Endothelial cell of umbilical vein (primary cell): ENCODE measurements at regions not wholly inside any gene's neighbourhood (a gene's known extent, or its start where the extent isn't known, plus 50 kb on each side); places are given as distances from the start of the nearest gene placed in this dataset.

Experiments used
- BruUV-seq: library from RNA; stranded (reverse); fragments of 400-500 nt; replicated peaks from 2 replicates; lab custom pipeline; 2021; lab: Mats Ljungman, UMichigan
- CTCF ChIA-PET: fragments of 300-600, 350-600 bp; sonication (Branson Sonifier 250); formaldehyde crosslinking; loops from one replicate; lab custom pipeline; 2021; ENCODE audit warnings: antibody characterized with exemption, inconsistent platforms; lab: Charles Lee
- POLR2A ChIA-PET: fragments of 300-600, 350-600 bp; sonication (Branson Sonifier 250); formaldehyde crosslinking; loops from one replicate; lab custom pipeline; 2021; ENCODE audit warnings: antibody characterized with exemption, inconsistent platforms; lab: Charles Lee
- DNase-seq: peaks from one replicate; pipeline ENCODE4 v3.0.0-alpha.2; 2011; ENCODE audit warnings: low read depth, low spot score
- FAIRE-seq: peaks from 2 replicates; lab custom pipeline; 2011; peaks lifted over from hg19 to GRCh38; lab: Jason Lieb, UNC
- H2AFZ ChIP-seq: 2 replicates; pipeline ENCODE4 v1.6.0; 2012; ENCODE audit warnings: low read depth, low read length, control low read depth, inconsistent platforms
- H3K27ac ChIP-seq: 2 replicates; pipeline ENCODE4 v1.5.1; 2011; ENCODE audit warnings: low read depth, mild to moderate bottlenecking, control low read depth, low read length, moderate library complexity; ENCODE audit not compliant: insufficient read depth
- H3K27me3 ChIP-seq, 2 experiments: 2 replicates each; pipeline versions ENCODE4 v1.6.0 to v1.6.1; 2011; ENCODE audit warnings: low read length in 2 of 2, mixed read lengths in 1 of 2; ENCODE audit not compliant: control insufficient read depth in 2 of 2, insufficient read depth in 2 of 2
- H3K36me3 ChIP-seq, 2 experiments: 2 replicates in 1 of 2; 3 replicates in 1 of 2; pipeline ENCODE4 v1.5.1; 2011; ENCODE audit warnings: low read length in 2 of 2, mild to moderate bottlenecking in 1 of 2, moderate library complexity in 1 of 2; ENCODE audit not compliant: control insufficient read depth in 2 of 2, insufficient read depth in 2 of 2; ENCODE audit errors: extremely low read depth in 1 of 2
- H3K4me1 ChIP-seq: 3 replicates; pipeline ENCODE4 v1.5.1; 2011; ENCODE audit warnings: mild to moderate bottlenecking, low read length; ENCODE audit not compliant: control insufficient read depth, insufficient read depth; ENCODE audit errors: extremely low read depth
- H3K4me2 ChIP-seq: 2 replicates; pipeline ENCODE4 v1.6.1; 2011; ENCODE audit warnings: low read length, control low read depth, mixed read lengths; ENCODE audit not compliant: insufficient read depth
- H3K4me3 ChIP-seq, 3 experiments: fragments of 200-600 bp in 1 of 3; sonication (generic), shearing (Covaris generic) in 1 of 3; replicated peaks in 1 of 3; 2 replicates each; pipeline ENCODE4 v1.5.1; 2011 to 2016; ENCODE audit warnings: control low read depth in 3 of 3, low read length in 3 of 3, mild to moderate bottlenecking in 2 of 3, inconsistent platforms in 1 of 3, low read depth in 1 of 3, moderate library complexity in 1 of 3; ENCODE audit not compliant: insufficient read depth in 1 of 3
- H3K79me2 ChIP-seq: 2 replicates; pipeline ENCODE4 v1.6.0; 2012; ENCODE audit warnings: low read length, inconsistent platforms; ENCODE audit not compliant: control insufficient read depth, insufficient read depth
- H3K9ac ChIP-seq: replicated peaks from 2 replicates; pipeline ENCODE3; 2011; ENCODE audit warnings: low read length, control low read depth; ENCODE audit not compliant: insufficient read depth; ENCODE audit errors: extremely low read depth
- H3K9me1 ChIP-seq: replicated peaks from 3 replicates; pipeline ENCODE4 v1.6.0; 2011; ENCODE audit warnings: mild to moderate bottlenecking, low read length; ENCODE audit not compliant: control insufficient read depth, insufficient read depth; ENCODE audit errors: extremely low read depth
- H3K9me3 ChIP-seq: replicated peaks from 2 replicates; pipeline ENCODE4 v1.5.1; 2012; ENCODE audit warnings: low read length, inconsistent platforms; ENCODE audit not compliant: control insufficient read depth, insufficient read depth
- H4K20me1 ChIP-seq: replicated peaks from 2 replicates; pipeline ENCODE3; 2011; ENCODE audit warnings: mild to moderate bottlenecking, low read length; ENCODE audit not compliant: control insufficient read depth, insufficient read depth; ENCODE audit errors: extremely low read depth
- EZH2 ChIP-seq: IDR thresholded peaks from 2 replicates; pipeline ENCODE4 v1.6.1; 2012; ENCODE audit warnings: borderline replicate concordance, low read depth, mild to moderate bottlenecking, moderate library complexity, low read length, inconsistent platforms; ENCODE audit not compliant: severe bottlenecking
- FOS ChIP-seq: IDR thresholded peaks from 2 replicates; pipeline ENCODE4 v1.6.1; 2011; ENCODE audit warnings: mild to moderate bottlenecking, low read length, moderate library complexity, borderline replicate concordance; ENCODE audit not compliant: insufficient read depth
- GATA2 ChIP-seq: IDR thresholded peaks from 2 replicates; pipeline ENCODE4 v1.7.0; 2011; ENCODE audit warnings: low read depth, mild to moderate bottlenecking, moderate library complexity, mixed read lengths, low read length; ENCODE audit not compliant: insufficient read length, insufficient read depth
- JUN ChIP-seq: IDR thresholded peaks from 2 replicates; pipeline ENCODE4 v1.6.1; 2011; ENCODE audit warnings: borderline replicate concordance, low read depth; ENCODE audit not compliant: insufficient read length, insufficient read depth
- MYC ChIP-seq: IDR thresholded peaks from one replicate; pipeline ENCODE4 v1.6.1; 2011; ENCODE audit warnings: mild to moderate bottlenecking, low read depth, low read length
- POLR2A ChIP-seq: IDR thresholded peaks from 2 replicates; pipeline ENCODE4 v1.6.1; 2012; ENCODE audit warnings: low read depth, mild to moderate bottlenecking, control low read depth, low read length
- POLR2AphosphoS5 ChIP-seq: IDR thresholded peaks from 2 replicates; pipeline ENCODE4 v1.6.1; 2012; ENCODE audit warnings: low read depth, mild to moderate bottlenecking, control low read depth, low read length, moderate library complexity; ENCODE audit not compliant: insufficient read depth
- dilution Hi-C: fragments of 300-500 bp; cut with MboI; formaldehyde crosslinking; loops from one replicate; pipeline ENCODE4 v1.15.0; 2019; ENCODE audit warnings: low sequenced_read_pairs; ENCODE audit not compliant: extremely low pct_ligation_motif_present
- intact Hi-C: fragments of 100-400 bp; cut with micrococcal nuclease; formaldehyde crosslinking; loops from one replicate; pipeline ENCODE4 v1.10.0; 2022
- TF ChIP-seq, protein P1 (sequence below): IDR thresholded peaks from 2 replicates; pipeline ENCODE4 v1.6.1; 2011; ENCODE audit not compliant: insufficient read depth, insufficient read length
- TF ChIP-seq, protein P2 (sequence below), 2 donors: IDR thresholded peaks; 1 replicate in 1 of 2; 2 replicates in 1 of 2; pipeline ENCODE4 v1.5.1; 2011; ENCODE audit warnings: low read length in 2 of 2, mild to moderate bottlenecking in 2 of 2, moderate library complexity in 2 of 2, control low read depth in 1 of 2, inconsistent platforms in 1 of 2, low read depth in 1 of 2; ENCODE audit not compliant: insufficient read depth in 1 of 2; ENCODE audit errors: extremely low read depth in 1 of 2

DNA sequence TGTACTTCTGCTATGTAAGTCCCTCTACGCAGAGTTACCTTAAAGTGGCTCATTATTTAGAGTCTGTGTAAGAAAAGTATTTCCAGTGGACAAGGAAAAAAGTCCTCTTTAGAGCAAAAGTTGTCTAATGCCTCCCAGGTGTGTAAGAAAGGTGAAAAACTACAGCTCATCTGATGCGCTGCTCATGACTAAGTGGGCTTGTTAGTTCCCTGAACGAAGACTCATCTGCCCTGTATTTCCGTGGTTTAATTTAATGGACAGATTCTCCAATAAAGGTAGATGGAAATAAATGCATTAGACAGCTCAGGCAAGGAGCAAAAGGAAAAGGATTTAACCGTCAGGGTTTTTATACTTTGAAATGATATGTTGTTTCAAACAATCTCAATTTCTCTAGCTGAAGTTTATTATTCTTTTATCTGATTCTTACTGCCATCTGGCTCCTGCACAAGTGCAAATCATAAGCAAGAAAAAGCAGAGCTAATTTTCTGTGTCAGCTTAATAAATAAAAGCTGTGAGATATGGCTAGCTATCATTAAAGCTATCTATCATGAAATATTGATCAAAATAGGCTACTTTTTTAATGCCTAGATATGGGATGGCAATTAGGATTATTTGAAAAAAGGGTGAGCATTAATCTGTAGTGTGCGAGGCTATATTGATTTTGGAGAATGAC is 73.7 kb upstream of the PCDH9 start:
- dilution Hi-C loops (no loop called here), intact Hi-C loops (no loop called here)
- no peaks in the 10 kb centered on the region for H3K36me3 ChIP-seq
- POLR2A ChIA-PET, result no interaction called here
- FAIRE-seq (no peak), DNase-seq (no peak)
- no peak overlapping the region for H3K4me3 ChIP-seq
- no peak overlapping the region for H3K4me2 ChIP-seq
- no peaks in the 10 kb centered on the region for H3K79me2 ChIP-seq
- H3K4me1 ChIP-seq, result no peaks in the 10 kb centered on the region
- CTCF ChIA-PET, result no interaction called here
- H3K9me1 ChIP-seq, result no peaks in the 10 kb centered on the region
- no peaks in the 10 kb centered on the region for H3K9me3 ChIP-seq
- BruUV-seq, result no TSS peak
- H4K20me1 ChIP-seq, result no peaks in the 10 kb centered on the region
- TF ChIP-seq GATA2 (no peak), MYC (no peak), JUN (no peak), POLR2AphosphoS5 (no peak), POLR2A (no peak), FOS (no peak), EZH2 (no peak)
- TF ChIP-seq, protein P1, sequence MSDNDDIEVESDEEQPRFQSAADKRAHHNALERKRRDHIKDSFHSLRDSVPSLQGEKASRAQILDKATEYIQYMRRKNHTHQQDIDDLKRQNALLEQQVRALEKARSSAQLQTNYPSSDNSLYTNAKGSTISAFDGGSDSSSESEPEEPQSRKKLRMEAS, result no peak
- TF ChIP-seq, protein P2, sequence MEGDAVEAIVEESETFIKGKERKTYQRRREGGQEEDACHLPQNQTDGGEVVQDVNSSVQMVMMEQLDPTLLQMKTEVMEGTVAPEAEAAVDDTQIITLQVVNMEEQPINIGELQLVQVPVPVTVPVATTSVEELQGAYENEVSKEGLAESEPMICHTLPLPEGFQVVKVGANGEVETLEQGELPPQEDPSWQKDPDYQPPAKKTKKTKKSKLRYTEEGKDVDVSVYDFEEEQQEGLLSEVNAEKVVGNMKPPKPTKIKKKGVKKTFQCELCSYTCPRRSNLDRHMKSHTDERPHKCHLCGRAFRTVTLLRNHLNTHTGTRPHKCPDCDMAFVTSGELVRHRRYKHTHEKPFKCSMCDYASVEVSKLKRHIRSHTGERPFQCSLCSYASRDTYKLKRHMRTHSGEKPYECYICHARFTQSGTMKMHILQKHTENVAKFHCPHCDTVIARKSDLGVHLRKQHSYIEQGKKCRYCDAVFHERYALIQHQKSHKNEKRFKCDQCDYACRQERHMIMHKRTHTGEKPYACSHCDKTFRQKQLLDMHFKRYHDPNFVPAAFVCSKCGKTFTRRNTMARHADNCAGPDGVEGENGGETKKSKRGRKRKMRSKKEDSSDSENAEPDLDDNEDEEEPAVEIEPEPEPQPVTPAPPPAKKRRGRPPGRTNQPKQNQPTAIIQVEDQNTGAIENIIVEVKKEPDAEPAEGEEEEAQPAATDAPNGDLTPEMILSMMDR (IDR thresholded peaks at IDR 0.05; ENCODE audit: extremely low read depth in 1 of 2, insufficient read depth in 1 of 2, low read depth in 1 of 2, low read length in 2 of 2), result no peak
- H2AFZ ChIP-seq, result no peak overlapping the region
- no peak overlapping the region for H3K27ac ChIP-seq
- no peaks in the 10 kb centered on the region for H3K27me3 ChIP-seq
- H3K9ac ChIP-seq, result no peak overlapping the region
